ENCODE measurements at regions not wholly inside any gene's neighbourhood (a gene's known extent, or its start where the extent isn't known, plus 50 kb on each side); places are given as distances from the start of the nearest gene placed in this dataset.

- no peak for TF ChIP-seq CTCF (CRISPR knock-in tag; IDR thresholded peaks at IDR 0.05)
- no peak for TF ChIP-seq ZNF513 (CRISPR knock-in tag; conservative IDR thresholded peaks at IDR 0.05)
- TF ChIP-seq KMT2B (CRISPR knock-in tag; IDR thresholded peaks at IDR 0.05), result no peak
- TF ChIP-seq CBFB (CRISPR knock-in tag; IDR thresholded peaks at IDR 0.05), result no peak
- no peak for TF ChIP-seq POLR2AphosphoS5 (IDR thresholded peaks at IDR 0.05; ENCODE audit: low read depth, low read length)
- TF ChIP-seq ZNF564 (CRISPR knock-in tag; IDR thresholded peaks at IDR 0.05), result no peak
- no peak for TF ChIP-seq MAX (IDR thresholded peaks at IDR 0.05)
- no peak for TF ChIP-seq SNRNP70 (IDR thresholded peaks at IDR 0.05; ENCODE audit: low read depth, low read length)
- no peak for TF ChIP-seq FIP1L1 (IDR thresholded peaks at IDR 0.05; ENCODE audit: borderline replicate concordance, insufficient read depth, low read depth, low read length)
- TF ChIP-seq HIC2 (CRISPR knock-in tag; IDR thresholded peaks at IDR 0.05; ENCODE audit: low read depth), result no peak
- TF ChIP-seq ZNF343 (CRISPR knock-in tag; IDR thresholded peaks at IDR 0.05), result no peak
- no peak for TF ChIP-seq KDM5B (CRISPR knock-in tag; IDR thresholded peaks at IDR 0.05; ENCODE audit: borderline replicate concordance)
Measured at GRCh38 chr2:228615496-228615895, 434.0 kb upstream of the SPHKAP start.

Measured in HepG2 (cell line).